Smooth muscle cell (in vitro differentiated cells): ENCODE measurements at regions not wholly inside any gene's neighbourhood (a gene's known extent, or its start where the extent isn't known, plus 50 kb on each side); places are given as distances from the start of the nearest gene placed in this dataset.

Source experiments
- DNase-seq: peaks from one replicate; lab custom pipeline; 2025; ENCODE audit not compliant: unreplicated experiment; lab: John Stamatoyannopoulos, UW
- H2AFZ ChIP-seq: fragments of 200-600 bp; sonication (generic); 2 replicates; pipeline ENCODE4 v1.6.0; 2016; ENCODE audit warnings: antibody characterized with exemption, low read depth, mild to moderate bottlenecking
- H3F3A ChIP-seq: fragments of 200-600 bp; sonication (generic); 2 replicates; pipeline ENCODE4 v1.6.0; 2017; ENCODE audit warnings: antibody characterized with exemption, low read depth
- H3K27ac ChIP-seq: fragments of 200-600 bp; sonication (generic); 2 replicates; pipeline ENCODE4 v1.5.1; 2016; ENCODE audit warnings: low read depth, mild to moderate bottlenecking
- H3K27me3 ChIP-seq: fragments of 200-600 bp; sonication (generic); 2 replicates; pipeline ENCODE4 v1.6.1; 2016; ENCODE audit warnings: low read depth, mild to moderate bottlenecking
- H3K36me3 ChIP-seq: fragments of 200-600 bp; sonication (generic); 2 replicates; pipeline ENCODE4 v1.5.1; 2016; ENCODE audit warnings: low read depth
- H3K4me1 ChIP-seq: fragments of 200-600 bp; sonication (generic); 2 replicates; pipeline ENCODE4 v1.5.1; 2016; ENCODE audit warnings: low read depth
- H3K4me2 ChIP-seq: fragments of 200-600 bp; sonication (generic); 2 replicates; pipeline ENCODE4 v1.6.0; 2016; ENCODE audit warnings: mild to moderate bottlenecking
- H3K4me3 ChIP-seq: fragments of 200-600 bp; sonication (generic); 2 replicates; pipeline ENCODE4 v1.5.1; 2016; ENCODE audit warnings: mild to moderate bottlenecking
- H3K79me2 ChIP-seq: fragments of 200-600 bp; sonication (generic); 2 replicates; pipeline ENCODE4 v1.6.0; 2016; ENCODE audit warnings: low read depth, mild to moderate bottlenecking
- H3K9ac ChIP-seq: fragments of 200-600 bp; sonication (generic); 2 replicates; pipeline ENCODE4 v1.6.0; 2016; ENCODE audit warnings: low read depth
- H3K9me3 ChIP-seq: fragments of 200-600 bp; sonication (generic); replicated peaks from 2 replicates; pipeline ENCODE4 v1.5.1; 2016; ENCODE audit warnings: low read depth
- H4K20me1 ChIP-seq: fragments of 200-600 bp; sonication (generic); 2 replicates; pipeline ENCODE4 v1.6.0; 2016; ENCODE audit warnings: low read depth
- WGBS: methylation state at CpG from one replicate; pipeline ENCODE4 v1.1.7; 2016; ENCODE audit warnings: low lambda C conversion rate; 5-methylcytosine and 5-hydroxymethylcytosine counted together
- TF ChIP-seq, protein P1 (sequence below): fragments of 200-600 bp; sonication (generic); IDR thresholded peaks from 2 replicates; pipeline ENCODE4 v1.5.1; 2017; ENCODE audit warnings: borderline replicate concordance, mild to moderate bottlenecking, antibody characterized with exemption; ENCODE audit not compliant: insufficient read depth, poor library complexity, severe bottlenecking

DNA sequence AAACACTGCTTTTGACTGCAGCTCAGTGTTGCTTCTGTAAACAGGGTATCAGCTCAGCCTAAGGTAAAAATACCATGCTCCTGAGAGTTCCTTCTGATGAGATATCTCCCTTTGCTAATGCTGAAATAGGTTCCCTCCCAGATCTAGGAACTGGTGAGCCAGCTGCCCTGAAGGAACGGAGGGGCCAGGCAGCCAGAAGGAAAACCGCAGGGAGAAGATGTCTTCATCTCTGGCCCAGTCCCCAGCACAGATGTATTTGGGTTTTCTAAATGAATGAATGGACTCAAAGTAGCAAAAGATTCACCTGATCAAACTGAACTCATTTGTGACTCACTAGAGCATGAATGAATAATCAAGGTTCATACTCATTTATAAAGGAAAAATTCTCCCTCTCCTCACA is 247.8 kb downstream of the MSRB3 start:
- Histone ChIP-seq H3K27me3 (no peaks in the 10 kb centered on the region), H3K9ac (peak overlapping the region; percentile 12), H3K9me3 (no peaks in the 10 kb centered on the region), H3K36me3 (no peaks in the 10 kb centered on the region), H3K4me3 (no peak overlapping the region), H3K4me1 (peaks cover 25% of the 10 kb centered on the region), H3K79me2 (no peaks in the 10 kb centered on the region), H4K20me1 (no peaks in the 10 kb centered on the region), H3K4me2 (no peak overlapping the region), H3F3A (peaks cover 20% of the 10 kb centered on the region), H2AFZ (no peak overlapping the region), H3K27ac (peak overlapping the region; percentile 88)
- no peak for DNase-seq
- TF ChIP-seq, protein P1, sequence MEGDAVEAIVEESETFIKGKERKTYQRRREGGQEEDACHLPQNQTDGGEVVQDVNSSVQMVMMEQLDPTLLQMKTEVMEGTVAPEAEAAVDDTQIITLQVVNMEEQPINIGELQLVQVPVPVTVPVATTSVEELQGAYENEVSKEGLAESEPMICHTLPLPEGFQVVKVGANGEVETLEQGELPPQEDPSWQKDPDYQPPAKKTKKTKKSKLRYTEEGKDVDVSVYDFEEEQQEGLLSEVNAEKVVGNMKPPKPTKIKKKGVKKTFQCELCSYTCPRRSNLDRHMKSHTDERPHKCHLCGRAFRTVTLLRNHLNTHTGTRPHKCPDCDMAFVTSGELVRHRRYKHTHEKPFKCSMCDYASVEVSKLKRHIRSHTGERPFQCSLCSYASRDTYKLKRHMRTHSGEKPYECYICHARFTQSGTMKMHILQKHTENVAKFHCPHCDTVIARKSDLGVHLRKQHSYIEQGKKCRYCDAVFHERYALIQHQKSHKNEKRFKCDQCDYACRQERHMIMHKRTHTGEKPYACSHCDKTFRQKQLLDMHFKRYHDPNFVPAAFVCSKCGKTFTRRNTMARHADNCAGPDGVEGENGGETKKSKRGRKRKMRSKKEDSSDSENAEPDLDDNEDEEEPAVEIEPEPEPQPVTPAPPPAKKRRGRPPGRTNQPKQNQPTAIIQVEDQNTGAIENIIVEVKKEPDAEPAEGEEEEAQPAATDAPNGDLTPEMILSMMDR: no peak
- 87% methylated on average over 2 of the region's 2 CpGs for WGBS

DNA sequence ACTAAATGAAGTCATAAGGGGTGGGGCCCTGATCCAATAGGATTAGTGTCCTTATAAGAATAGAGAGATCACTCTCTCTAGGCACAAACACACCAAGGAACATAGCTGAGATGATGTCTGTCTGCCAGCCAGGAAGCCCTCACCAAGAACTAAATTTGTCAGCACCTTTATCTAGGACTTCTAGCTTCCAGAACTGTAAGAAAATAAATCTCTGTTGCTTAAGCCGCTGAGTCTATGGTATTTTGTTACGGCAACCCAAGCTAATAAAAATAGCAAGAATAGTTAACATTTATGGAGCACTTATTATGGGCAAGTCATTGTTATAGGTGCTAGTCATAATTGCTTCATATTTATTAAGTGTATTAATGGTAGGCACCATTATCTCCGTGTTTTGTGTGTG is 249.6 kb downstream of the MSRB3 start:
- Histone ChIP-seq H3K9ac (no peak overlapping the region), H3K36me3 (no peaks in the 10 kb centered on the region), H3K27me3 (no peaks in the 10 kb centered on the region), H3K4me2 (no peak overlapping the region), H3K27ac (no peak overlapping the region), H3K4me1 (peaks cover 33% of the 10 kb centered on the region), H2AFZ (no peak overlapping the region), H3K9me3 (no peaks in the 10 kb centered on the region), H3F3A (peaks cover 14% of the 10 kb centered on the region), H4K20me1 (no peaks in the 10 kb centered on the region), H3K4me3 (no peak overlapping the region), H3K79me2 (no peaks in the 10 kb centered on the region)
- TF ChIP-seq, protein P1: no peak
- DNase-seq: no peak
- WGBS: 66% methylated on average over 3 of the region's 3 CpGs

DNA sequence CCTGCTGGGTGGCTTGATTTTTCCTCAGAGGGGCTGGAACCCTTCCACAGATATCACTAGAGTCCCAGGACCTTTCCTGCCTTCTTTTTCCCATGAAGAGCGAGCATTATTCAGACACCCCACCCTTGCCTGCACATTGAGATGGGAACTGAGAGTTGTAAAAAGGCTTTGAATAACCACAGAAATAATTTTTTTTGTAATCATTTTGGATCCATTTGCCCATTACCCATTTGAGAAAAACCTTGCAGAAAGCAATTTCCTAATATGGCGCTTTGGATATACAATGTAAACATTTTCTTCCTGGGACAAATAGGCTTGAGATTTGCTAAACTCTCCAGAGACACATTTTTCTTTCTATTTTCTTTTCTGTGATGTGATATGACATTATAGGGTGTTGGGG is 250.6 kb downstream of the MSRB3 start:
- Histone ChIP-seq H4K20me1 (no peaks in the 10 kb centered on the region), H3K4me3 (no peak overlapping the region), H2AFZ (no peak overlapping the region), H3K36me3 (no peaks in the 10 kb centered on the region), H3F3A (peaks cover 8% of the 10 kb centered on the region), H3K4me1 (peaks cover 31% of the 10 kb centered on the region), H3K79me2 (no peaks in the 10 kb centered on the region), H3K27ac (peak overlapping the region; percentile 36), H3K9me3 (no peaks in the 10 kb centered on the region), H3K9ac (no peak overlapping the region), H3K27me3 (no peaks in the 10 kb centered on the region), H3K4me2 (no peak overlapping the region)
- DNase-seq: no peak
- WGBS: 100% methylated on average over 2 of the region's 2 CpGs
- TF ChIP-seq, protein P1: no peak

DNA sequence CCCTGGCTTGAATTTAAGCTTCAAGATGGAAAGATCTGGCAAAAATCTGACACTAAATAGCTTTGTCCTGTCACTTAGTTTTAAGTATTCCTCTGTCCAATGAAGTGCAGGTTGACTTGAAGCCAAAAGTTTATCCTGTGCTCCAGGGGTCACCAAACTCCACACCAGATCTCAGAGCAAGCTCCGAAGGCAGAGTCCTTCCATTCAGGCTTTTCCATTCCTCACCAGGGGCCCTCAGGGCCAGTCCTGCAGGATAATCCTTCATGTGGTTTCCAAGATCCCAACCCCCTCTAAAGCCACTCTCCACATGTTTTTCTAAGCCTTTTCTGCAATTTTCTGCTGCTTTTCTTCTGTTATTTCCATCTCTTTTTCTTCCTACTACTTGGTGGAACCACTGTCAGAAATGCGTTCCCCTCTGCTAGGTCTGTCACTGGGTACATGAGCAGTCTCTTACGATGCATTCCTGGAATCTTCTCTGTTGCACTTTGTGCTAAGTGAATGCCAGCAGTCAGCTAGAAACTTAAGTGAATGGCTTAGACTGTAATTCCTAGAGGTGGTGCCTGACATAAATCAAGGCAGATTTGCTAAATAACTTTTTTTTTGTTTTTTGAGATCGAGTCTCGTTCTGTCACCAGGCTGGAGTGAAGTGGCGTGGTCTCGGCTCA is 251.4 kb downstream of the MSRB3 start:
- Histone ChIP-seq H3K9ac (no peak overlapping the region), H3K79me2 (no peaks in the 10 kb centered on the region), H3K27me3 (no peaks in the 10 kb centered on the region), H3K27ac (peak overlapping the region; percentile 36), H3F3A (peaks cover 12% of the 10 kb centered on the region), H3K4me1 (peaks cover 25% of the 10 kb centered on the region), H3K9me3 (no peaks in the 10 kb centered on the region), H3K4me3 (no peak overlapping the region), H3K36me3 (no peaks in the 10 kb centered on the region), H4K20me1 (no peaks in the 10 kb centered on the region), H2AFZ (no peak overlapping the region), H3K4me2 (no peak overlapping the region)
- TF ChIP-seq, protein P1: no peak
- 46% methylated on average over 7 of the region's 7 CpGs for WGBS
- DNase-seq: no peak
